ENCODE measurements at regions not wholly inside any gene's neighbourhood (a gene's known extent, or its start where the extent isn't known, plus 50 kb on each side); places are given as distances from the start of the nearest gene placed in this dataset.

DNA sequence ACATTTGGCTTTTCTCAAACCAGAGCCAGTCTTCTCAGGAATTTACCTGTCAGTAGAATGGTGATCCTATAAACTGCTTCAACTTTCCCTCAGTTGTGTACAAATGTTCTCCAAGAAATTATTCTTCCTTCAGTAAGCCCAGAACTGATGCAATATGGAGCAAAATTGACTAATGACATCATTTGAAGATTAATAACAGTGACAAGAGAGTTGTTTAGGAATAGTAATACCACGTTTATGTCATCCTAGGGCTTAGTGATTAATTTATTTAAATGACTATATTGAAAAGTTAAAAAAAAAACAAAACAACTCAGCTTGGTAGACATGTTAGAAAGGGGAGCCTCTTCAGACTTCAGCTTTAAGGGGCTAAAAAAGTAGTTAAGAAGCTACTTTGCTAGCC is 933.2 kb downstream of the GATA3 start:
- Histone ChIP-seq H3K9me3 (no peaks in the 10 kb centered on the region), H3K36me3 (no peaks in the 10 kb centered on the region), H3K4me3 (no peak overlapping the region), H3K27me3 (no peaks in the 10 kb centered on the region), H3K4me1 (no peaks in the 10 kb centered on the region), H3K27ac (no peak overlapping the region)
- intact Hi-C loops (cut with DNase I), result no loop called here
- TF ChIP-seq, protein P1, sequence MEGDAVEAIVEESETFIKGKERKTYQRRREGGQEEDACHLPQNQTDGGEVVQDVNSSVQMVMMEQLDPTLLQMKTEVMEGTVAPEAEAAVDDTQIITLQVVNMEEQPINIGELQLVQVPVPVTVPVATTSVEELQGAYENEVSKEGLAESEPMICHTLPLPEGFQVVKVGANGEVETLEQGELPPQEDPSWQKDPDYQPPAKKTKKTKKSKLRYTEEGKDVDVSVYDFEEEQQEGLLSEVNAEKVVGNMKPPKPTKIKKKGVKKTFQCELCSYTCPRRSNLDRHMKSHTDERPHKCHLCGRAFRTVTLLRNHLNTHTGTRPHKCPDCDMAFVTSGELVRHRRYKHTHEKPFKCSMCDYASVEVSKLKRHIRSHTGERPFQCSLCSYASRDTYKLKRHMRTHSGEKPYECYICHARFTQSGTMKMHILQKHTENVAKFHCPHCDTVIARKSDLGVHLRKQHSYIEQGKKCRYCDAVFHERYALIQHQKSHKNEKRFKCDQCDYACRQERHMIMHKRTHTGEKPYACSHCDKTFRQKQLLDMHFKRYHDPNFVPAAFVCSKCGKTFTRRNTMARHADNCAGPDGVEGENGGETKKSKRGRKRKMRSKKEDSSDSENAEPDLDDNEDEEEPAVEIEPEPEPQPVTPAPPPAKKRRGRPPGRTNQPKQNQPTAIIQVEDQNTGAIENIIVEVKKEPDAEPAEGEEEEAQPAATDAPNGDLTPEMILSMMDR (IDR thresholded peaks at IDR 0.05), result no peak
- ATAC-seq (no peak), DNase-seq (no peak)

DNA sequence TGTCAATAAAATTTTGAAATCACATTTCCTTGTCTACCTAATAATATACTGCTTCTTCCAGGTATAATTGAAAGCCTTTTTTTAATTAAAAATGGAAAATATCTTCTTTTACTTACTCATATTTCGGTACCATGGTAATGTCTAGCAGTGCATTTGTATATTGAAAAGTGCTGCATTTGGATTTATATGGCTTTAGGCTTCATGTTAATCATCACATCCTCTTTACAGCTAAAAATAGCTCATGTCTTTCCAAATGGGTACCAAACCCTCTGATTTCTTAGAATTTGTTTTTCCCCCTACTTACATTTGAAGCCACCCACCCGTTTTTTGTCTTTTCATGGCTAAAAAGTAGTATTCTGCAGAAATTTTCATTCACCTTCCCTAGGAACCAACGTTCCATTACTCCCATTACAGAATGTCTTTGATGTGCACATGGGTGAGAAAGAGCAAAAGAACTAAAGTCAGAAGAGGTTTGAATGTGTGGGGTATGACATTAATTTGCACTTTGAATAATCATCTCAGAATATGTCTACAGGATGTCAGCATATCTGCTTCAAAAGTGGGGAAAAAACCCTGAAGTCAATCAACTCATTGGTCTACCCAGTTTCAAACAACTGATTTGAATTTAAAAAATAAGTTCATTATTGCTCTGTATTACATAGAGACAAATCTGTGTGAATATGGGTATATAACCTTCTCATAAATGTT is 935.9 kb downstream of the GATA3 start:
- no peak for ATAC-seq
- Histone ChIP-seq H3K4me3 (no peak overlapping the region), H3K36me3 (no peaks in the 10 kb centered on the region), H3K4me1 (no peaks in the 10 kb centered on the region), H3K27me3 (no peaks in the 10 kb centered on the region), H3K9me3 (no peaks in the 10 kb centered on the region), H3K27ac (no peak overlapping the region)
- DNase-seq, result no peak
- intact Hi-C loops (cut with DNase I), result no loop called here
- TF ChIP-seq, protein P1 (IDR thresholded peaks at IDR 0.05), result no peak

- intact Hi-C loops (cut with DNase I), result no loop called here
- H3K36me3 ChIP-seq, result no peaks in the 10 kb centered on the region
- no peaks in the 10 kb centered on the region for H3K9me3 ChIP-seq
- no peaks in the 10 kb centered on the region for H3K27me3 ChIP-seq
- no peak overlapping the region for H3K4me3 ChIP-seq
- no peak overlapping the region for H3K27ac ChIP-seq
- H3K4me1 ChIP-seq, result no peaks in the 10 kb centered on the region
- ATAC-seq (no peak), DNase-seq (no peak)
- TF ChIP-seq, protein P1 (IDR thresholded peaks at IDR 0.05), result no peak
These were observed 937.5 kb downstream of the GATA3 start for GRCh38 chr10:8992009-8992408.

- Histone ChIP-seq H3K4me1 (no peaks in the 10 kb centered on the region), H3K9me3 (no peaks in the 10 kb centered on the region), H3K27me3 (no peaks in the 10 kb centered on the region), H3K27ac (no peak overlapping the region), H3K4me3 (no peak overlapping the region), H3K36me3 (no peaks in the 10 kb centered on the region)
- intact Hi-C loops (cut with DNase I), result no loop called here
- DNase-seq (no peak), ATAC-seq (no peak)
- TF ChIP-seq, protein P1 (IDR thresholded peaks at IDR 0.05), result no peak
These were observed 939.4 kb downstream of the GATA3 start for GRCh38 chr10:8993864-8994263.

DNA sequence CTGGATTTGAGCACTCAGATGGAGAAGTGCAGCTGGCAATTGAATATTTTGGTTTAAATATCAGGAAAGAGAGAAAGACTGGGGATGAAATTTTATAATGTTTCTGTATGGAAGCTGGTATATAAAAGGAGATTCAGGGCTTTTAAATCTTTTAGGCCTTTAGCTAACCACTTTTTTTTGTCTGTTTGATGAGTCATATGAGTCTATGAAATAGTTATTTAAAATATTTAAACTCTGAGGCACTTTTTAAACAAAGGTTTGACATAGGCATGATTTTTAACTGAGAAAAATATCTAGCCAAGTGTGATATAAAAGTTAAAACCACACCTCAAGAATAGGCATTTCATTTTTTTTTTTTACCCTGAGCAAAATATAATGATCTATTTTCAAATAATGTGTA is 944.3 kb downstream of the GATA3 start:
- TF ChIP-seq, protein P1 (IDR thresholded peaks at IDR 0.05), result no peak
- no peaks in the 10 kb centered on the region for H3K27me3 ChIP-seq
- ATAC-seq (no peak), DNase-seq (no peak)
- no peaks in the 10 kb centered on the region for H3K36me3 ChIP-seq
- no peak overlapping the region for H3K4me3 ChIP-seq
- H3K27ac ChIP-seq, result no peak overlapping the region
- intact Hi-C loops (cut with DNase I), result no loop called here
- no peaks in the 10 kb centered on the region for H3K4me1 ChIP-seq
- H3K9me3 ChIP-seq, result no peaks in the 10 kb centered on the region

- Histone ChIP-seq H3K27ac (no peak overlapping the region), H3K27me3 (no peaks in the 10 kb centered on the region), H3K36me3 (no peaks in the 10 kb centered on the region), H3K4me1 (no peaks in the 10 kb centered on the region), H3K4me3 (no peak overlapping the region), H3K9me3 (no peaks in the 10 kb centered on the region)
- no peak for ATAC-seq
- DNase-seq, result no peak
- TF ChIP-seq, protein P1 (IDR thresholded peaks at IDR 0.05), result no peak
- intact Hi-C loops (cut with DNase I), result no loop called here
These were observed 948.6 kb downstream of the GATA3 start for GRCh38 chr10:9003122-9003521.
